MM.1S (cell line): ENCODE measurements at regions not wholly inside any gene's neighbourhood (a gene's known extent, or its start where the extent isn't known, plus 50 kb on each side); places are given as distances from the start of the nearest gene placed in this dataset.

Experiments
- DNase-seq: peaks from one replicate; pipeline ENCODE4 v3.0.0-alpha.2; 2015
- H2AFZ ChIP-seq: fragments of 300-600 bp; sonication (generic); 2 replicates; pipeline ENCODE4 v1.6.0; 2016; ENCODE audit warnings: antibody characterized with exemption, low read length
- H3F3A ChIP-seq: fragments of 300-600 bp; sonication (generic); 2 replicates; pipeline ENCODE4 v1.6.1; 2016; ENCODE audit warnings: mild to moderate bottlenecking, antibody characterized with exemption, low read length, moderate library complexity, mixed read lengths; ENCODE audit not compliant: insufficient read depth
- H3K27ac ChIP-seq: fragments of 300-600 bp; sonication (generic); 2 replicates; pipeline ENCODE4 v1.5.1; 2016; ENCODE audit warnings: mild to moderate bottlenecking, low read length
- H3K27me3 ChIP-seq: fragments of 300-600 bp; sonication (generic); replicated peaks from 2 replicates; pipeline ENCODE4 v1.6.0; 2016; ENCODE audit warnings: low read length; ENCODE audit not compliant: insufficient read depth
- H3K36me3 ChIP-seq: fragments of 300-600 bp; sonication (generic); replicated peaks from 2 replicates; pipeline ENCODE4 v1.6.1; 2016; ENCODE audit warnings: mild to moderate bottlenecking, low read length, mixed read lengths; ENCODE audit not compliant: insufficient read depth
- H3K4me1 ChIP-seq: fragments of 300-600 bp; sonication (generic); 2 replicates; pipeline ENCODE4 v1.6.1; 2016; ENCODE audit warnings: low read length, mixed read lengths
- H3K4me2 ChIP-seq: fragments of 300-600 bp; sonication (generic); 2 replicates; pipeline ENCODE4 v1.6.0; 2016; ENCODE audit warnings: low read depth, low read length
- H3K4me3 ChIP-seq: fragments of 300-600 bp; sonication (generic); 2 replicates; pipeline ENCODE4 v1.5.1; 2016; ENCODE audit warnings: low read length, mixed read lengths
- H3K79me2 ChIP-seq: fragments of 300-600 bp; sonication (generic); 2 replicates; pipeline ENCODE4 v1.6.1; 2016; ENCODE audit warnings: mixed run types, low read length, mixed read lengths
- H3K9ac ChIP-seq: fragments of 300-600 bp; sonication (generic); 2 replicates; pipeline ENCODE4 v1.6.1; 2016; ENCODE audit warnings: low read length, mixed read lengths
- H3K9me2 ChIP-seq: fragments of 300-600 bp; sonication (generic); replicated peaks from 2 replicates; pipeline ENCODE4 v1.6.1; 2016; ENCODE audit warnings: mild to moderate bottlenecking, low read length, mixed read lengths; ENCODE audit not compliant: insufficient read depth
- H3K9me3 ChIP-seq: fragments of 300-600 bp; sonication (generic); replicated peaks from 2 replicates; pipeline ENCODE4 v1.6.1; 2016; ENCODE audit warnings: mild to moderate bottlenecking, low read length, mixed read lengths; ENCODE audit not compliant: insufficient read depth
- H4K20me1 ChIP-seq: fragments of 300-600 bp; sonication (generic); 2 replicates; pipeline ENCODE4 v1.6.1; 2016; ENCODE audit warnings: mild to moderate bottlenecking, low read length, moderate library complexity, mixed read lengths; ENCODE audit not compliant: insufficient read depth
- EZH2 ChIP-seq: fragments of 300-600 bp; sonication (generic); optimal IDR thresholded peaks from 2 replicates; pipeline ENCODE3; 2017; ENCODE audit warnings: low read depth, mild to moderate bottlenecking, antibody characterized with exemption, low read length, mixed read lengths
- EZH2phosphoT487 ChIP-seq: fragments of 300-600 bp; sonication (generic); IDR thresholded peaks from 2 replicates; pipeline ENCODE4 v1.6.1; 2018; ENCODE audit warnings: antibody characterized with exemption, low read length
- TF ChIP-seq, protein P1 (sequence below): fragments of 300-600 bp; sonication (generic); IDR thresholded peaks from 2 replicates; pipeline ENCODE4 v1.5.1; 2016; ENCODE audit warnings: antibody characterized with exemption, low read length, mixed read lengths

DNA sequence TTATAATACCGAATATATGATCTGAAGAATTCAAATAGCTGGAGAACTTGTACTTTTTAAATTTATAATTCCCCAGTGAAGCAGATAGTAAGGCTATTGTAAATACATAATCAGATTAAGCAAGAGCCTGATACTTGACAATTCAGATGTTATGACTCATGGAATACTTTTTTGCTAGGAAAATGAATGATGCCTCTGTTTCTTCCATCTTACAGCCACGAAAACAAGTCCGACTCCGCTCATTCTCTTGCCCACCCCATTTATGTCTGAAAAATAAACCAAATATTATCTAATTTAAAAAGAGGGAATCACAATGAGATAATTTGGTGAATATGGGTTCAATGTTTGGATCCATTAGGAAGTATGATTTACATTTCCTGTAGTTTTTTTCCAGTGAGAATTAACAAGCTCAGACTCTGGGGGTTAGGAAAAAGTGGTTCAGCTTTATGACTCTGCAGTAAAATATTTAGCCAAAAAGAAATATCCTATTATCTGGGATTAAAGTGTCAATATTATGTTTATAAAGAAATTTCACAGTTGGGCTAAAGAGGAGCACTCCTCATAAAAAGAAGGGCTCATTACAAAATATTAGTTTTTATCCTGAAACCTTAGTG lies 50.4 kb upstream of the DAB1 start:
- Histone ChIP-seq H3K4me1 (no peaks in the 10 kb centered on the region), H3K9me3 (no peaks in the 10 kb centered on the region), H3K4me2 (no peak overlapping the region), H3K9me2 (no peaks in the 10 kb centered on the region), H3K27me3 (no peaks in the 10 kb centered on the region), H3K4me3 (no peak overlapping the region), H3K27ac (no peak overlapping the region), H3K36me3 (no peaks in the 10 kb centered on the region), H3K79me2 (no peaks in the 10 kb centered on the region), H3F3A (no peaks in the 10 kb centered on the region), H4K20me1 (no peaks in the 10 kb centered on the region), H2AFZ (no peak overlapping the region), H3K9ac (no peak overlapping the region)
- no peak for TF ChIP-seq EZH2phosphoT487
- TF ChIP-seq, protein P1, sequence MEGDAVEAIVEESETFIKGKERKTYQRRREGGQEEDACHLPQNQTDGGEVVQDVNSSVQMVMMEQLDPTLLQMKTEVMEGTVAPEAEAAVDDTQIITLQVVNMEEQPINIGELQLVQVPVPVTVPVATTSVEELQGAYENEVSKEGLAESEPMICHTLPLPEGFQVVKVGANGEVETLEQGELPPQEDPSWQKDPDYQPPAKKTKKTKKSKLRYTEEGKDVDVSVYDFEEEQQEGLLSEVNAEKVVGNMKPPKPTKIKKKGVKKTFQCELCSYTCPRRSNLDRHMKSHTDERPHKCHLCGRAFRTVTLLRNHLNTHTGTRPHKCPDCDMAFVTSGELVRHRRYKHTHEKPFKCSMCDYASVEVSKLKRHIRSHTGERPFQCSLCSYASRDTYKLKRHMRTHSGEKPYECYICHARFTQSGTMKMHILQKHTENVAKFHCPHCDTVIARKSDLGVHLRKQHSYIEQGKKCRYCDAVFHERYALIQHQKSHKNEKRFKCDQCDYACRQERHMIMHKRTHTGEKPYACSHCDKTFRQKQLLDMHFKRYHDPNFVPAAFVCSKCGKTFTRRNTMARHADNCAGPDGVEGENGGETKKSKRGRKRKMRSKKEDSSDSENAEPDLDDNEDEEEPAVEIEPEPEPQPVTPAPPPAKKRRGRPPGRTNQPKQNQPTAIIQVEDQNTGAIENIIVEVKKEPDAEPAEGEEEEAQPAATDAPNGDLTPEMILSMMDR = no peak
- TF ChIP-seq EZH2 = no peak
- no peak for DNase-seq
